Activated CD8-positive, alpha-beta memory T cell treated with anti-CD3 and anti-CD28 coated beads for 24 hours (primary cell): ENCODE measurements at regions not wholly inside any gene's neighbourhood (a gene's known extent, or its start where the extent isn't known, plus 50 kb on each side); places are given as distances from the start of the nearest gene placed in this dataset.

Experiments
- DNase-seq: peaks from one replicate; pipeline ENCODE4 v3.0.0-alpha.2; 2020

GRCh38 chr22:45096256-45096907, 67.3 kb upstream of the NUP50 start:
- DNase-seq: peak; percentile 73

DNA sequence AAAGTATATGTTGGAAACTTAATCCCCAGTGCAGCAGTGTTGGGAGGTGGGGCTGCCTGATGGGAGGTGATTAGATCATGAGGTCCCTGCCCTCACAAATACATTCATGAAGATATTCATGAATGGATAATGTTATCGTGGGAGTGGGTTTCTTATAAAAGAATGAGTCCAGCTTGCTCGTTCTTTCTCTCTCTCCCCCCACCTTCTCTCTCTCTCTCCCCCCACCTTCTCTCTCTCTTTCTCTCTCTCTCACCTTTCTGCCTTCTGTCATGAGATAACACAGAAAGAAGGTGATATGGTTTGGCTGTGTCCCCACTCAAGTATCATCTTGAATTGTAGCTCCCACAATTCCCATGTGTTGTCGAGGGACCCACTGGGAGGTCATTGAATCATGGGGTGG, 66.7 kb upstream of the NUP50 start:
- no peak for DNase-seq

- no peak for DNase-seq
These were observed 65.7 kb upstream of the NUP50 start for GRCh38 chr22:45098056-45098455.

DNA sequence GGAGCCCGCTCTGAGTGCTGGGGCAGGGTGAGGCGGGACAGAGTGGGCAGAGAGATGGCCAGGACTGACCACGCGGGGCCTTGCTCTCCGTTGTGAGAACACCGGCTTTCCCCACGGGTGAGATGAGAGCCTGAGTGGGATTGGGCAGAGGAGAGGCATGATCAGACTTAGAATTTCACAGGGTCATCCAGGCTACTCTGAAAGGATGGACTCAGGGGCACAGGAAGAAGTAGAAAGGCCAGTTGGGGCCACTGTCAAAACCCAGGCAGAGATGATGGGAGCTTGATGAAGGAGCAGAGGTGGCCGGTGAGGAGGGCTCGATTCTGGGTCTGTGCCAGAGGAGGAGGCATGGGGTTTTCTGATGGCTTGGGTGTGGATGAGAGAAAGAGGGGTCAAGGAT, 63.8 kb upstream of the NUP50 start:
- DNase-seq: no peak

- no peak for DNase-seq
These were observed 62.1 kb upstream of the NUP50 start for GRCh38 chr22:45101515-45102227.

DNA sequence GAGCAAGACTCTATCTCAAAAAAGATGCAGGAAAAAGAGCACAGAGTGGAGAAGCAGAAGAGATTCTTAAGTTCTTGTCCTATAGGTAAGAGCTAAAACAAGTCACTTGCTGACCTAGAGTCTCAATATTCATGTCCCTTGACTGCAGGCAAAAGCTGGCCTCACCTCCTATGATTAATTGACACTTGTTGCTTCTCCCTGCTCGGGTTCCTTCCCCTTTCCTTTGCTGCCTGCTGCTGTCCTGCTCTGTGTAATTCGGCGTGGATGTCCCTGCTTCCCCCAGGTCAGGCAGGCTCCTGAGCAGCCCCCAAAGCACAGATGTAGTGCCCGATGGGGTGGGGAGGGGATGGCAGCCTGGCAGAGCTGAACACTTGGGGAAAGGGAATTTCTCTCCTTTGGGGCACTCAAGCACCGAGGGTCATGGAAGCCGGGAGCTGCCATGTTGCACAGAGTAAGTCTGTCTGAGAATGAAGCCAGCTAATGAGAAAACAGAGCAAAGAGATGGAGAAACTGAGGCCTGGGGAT, 60.8 kb upstream of the NUP50 start:
- DNase-seq: no peak

- DNase-seq: no peak
These were observed 60.0 kb upstream of the NUP50 start for GRCh38 chr22:45103756-45104155.

DNA sequence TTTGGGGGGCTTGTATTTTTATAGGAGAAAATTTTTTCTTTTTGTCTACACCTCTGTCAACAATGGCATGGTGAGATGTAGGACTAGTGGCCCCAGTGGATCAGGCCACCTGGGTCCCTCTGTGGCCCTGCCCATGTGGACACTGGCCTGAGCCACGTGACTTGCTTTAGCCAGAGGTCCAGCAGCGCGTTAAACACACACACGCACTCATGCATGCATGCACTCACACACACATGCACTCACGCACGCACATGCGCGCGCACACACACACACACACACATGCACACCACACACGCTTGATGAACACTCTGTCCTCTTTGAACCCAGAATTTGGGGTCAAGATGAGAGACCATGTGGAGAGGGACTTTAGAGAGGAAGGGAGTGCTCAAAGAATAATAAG, 59.4 kb upstream of the NUP50 start:
- DNase-seq: no peak

GRCh38 chr22:45105281-45105702, 58.4 kb upstream of the NUP50 start:
- DNase-seq: no peak

DNA sequence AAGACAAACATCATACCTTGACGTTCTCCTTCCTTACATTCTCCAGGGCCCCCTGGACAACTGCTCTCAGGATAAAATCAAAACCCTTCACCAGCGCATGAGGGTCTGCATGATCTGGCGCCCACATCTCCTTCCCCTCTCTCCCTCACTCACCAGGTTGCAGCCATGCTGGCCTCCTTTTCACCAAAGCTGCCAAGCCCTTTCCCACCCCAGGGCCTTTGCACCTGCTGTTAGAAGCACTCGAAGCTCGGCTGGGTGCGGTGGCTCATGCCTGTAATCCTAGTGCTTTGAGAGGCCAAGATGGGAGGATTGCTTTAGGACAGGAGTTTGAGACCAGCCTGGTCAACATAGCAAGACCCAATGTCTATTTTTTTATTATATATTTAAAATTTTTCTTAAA, 56.1 kb upstream of the NUP50 start:
- no peak for DNase-seq

DNA sequence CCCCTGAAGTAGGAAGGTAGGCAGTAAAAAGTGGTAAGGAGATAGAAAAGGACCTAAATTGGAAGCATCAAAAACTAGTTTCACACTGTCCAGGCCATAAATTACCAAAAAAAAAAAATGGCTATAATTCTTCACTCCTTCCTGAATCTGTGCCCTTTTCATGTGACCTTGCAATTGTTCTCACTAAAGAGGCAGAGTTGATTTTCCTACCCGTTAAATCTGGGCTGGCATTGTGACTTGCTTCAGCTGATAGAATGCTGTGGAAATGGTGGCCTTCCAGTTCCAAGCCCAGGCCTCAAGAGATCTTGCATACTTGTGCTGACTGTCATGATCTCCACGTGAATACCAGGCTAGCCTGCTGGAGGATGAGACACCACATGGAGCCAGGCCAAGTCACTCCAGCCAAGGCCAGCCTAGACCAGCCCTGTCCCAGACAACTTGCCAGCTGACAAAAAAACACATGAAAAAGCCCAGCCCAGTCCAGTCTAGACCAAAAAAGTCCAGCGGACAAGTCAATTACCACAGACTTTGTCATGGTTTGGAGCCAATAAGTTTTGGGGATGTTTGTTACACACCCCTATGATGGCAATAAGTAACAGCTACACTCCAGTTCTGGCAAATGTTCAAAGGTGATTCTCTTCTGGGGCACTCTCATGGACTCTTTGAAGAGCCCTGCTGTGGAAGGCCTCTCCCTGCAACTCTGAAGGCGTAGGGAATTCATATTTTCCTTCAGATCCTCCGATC, 51.4 kb upstream of the NUP50 start:
- DNase-seq: no peak
